Stimulated activated CD8-positive, alpha-beta memory T cell treated with anti-CD3 and anti-CD28 coated beads, Interleukin-15, amount 100 ng/mL, for 1 hour (primary cell): ENCODE measurements at regions not wholly inside any gene's neighbourhood (a gene's known extent, or its start where the extent isn't known, plus 50 kb on each side); places are given as distances from the start of the nearest gene placed in this dataset.

ENCODE experiments used
- DNase-seq: peaks from one replicate; pipeline ENCODE4 v3.0.0-alpha.2; 2020; ENCODE audit warnings: low read depth

GRCh38 chr13:50358231-50359040, 343.2 kb downstream of the KCNRG start:
- DNase-seq: no peak

- no peak for DNase-seq
These were observed 343.8 kb downstream of the KCNRG start for GRCh38 chr13:50359041-50359367.

GRCh38 chr13:50359779-50360178, 344.5 kb downstream of the KCNRG start:
- no peak for DNase-seq

- DNase-seq: no peak
These were observed 345.4 kb downstream of the KCNRG start for GRCh38 chr13:50360637-50361036.

GRCh38 chr13:50361282-50361681, 346.0 kb downstream of the KCNRG start:
- DNase-seq: no peak

- DNase-seq: no peak
These were observed 350.5 kb downstream of the KCNRG start for GRCh38 chr13:50365408-50366391.

- no peak for DNase-seq
These were observed 351.4 kb downstream of the KCNRG start for GRCh38 chr13:50366488-50367174.

GRCh38 chr13:50369646-50370045, 354.4 kb downstream of the KCNRG start:
- no peak for DNase-seq

GRCh38 chr13:50370303-50370950, 355.2 kb downstream of the KCNRG start:
- no peak for DNase-seq

GRCh38 chr13:50374517-50374916, 359.3 kb downstream of the KCNRG start:
- no peak for DNase-seq

- no peak for DNase-seq
These were observed 360.5 kb downstream of the KCNRG start for GRCh38 chr13:50375792-50376191.

GRCh38 chr13:50376895-50377575, 361.8 kb downstream of the KCNRG start:
- no peak for DNase-seq

- no peak for DNase-seq
These were observed 362.6 kb downstream of the KCNRG start for GRCh38 chr13:50377726-50378270.

- DNase-seq: no peak
These were observed 363.3 kb downstream of the KCNRG start for GRCh38 chr13:50378509-50379044.

GRCh38 chr13:50379584-50379983, 364.3 kb downstream of the KCNRG start:
- DNase-seq: no peak

- DNase-seq: no peak
These were observed 365.7 kb downstream of the KCNRG start for GRCh38 chr13:50380905-50381304.

GRCh38 chr13:50382511-50382910, 367.3 kb downstream of the KCNRG start:
- no peak for DNase-seq

- no peak for DNase-seq
These were observed 367.7 kb downstream of the KCNRG start for GRCh38 chr13:50382951-50383350.

GRCh38 chr13:50384724-50385123, 369.5 kb downstream of the KCNRG start:
- no peak for DNase-seq

- no peak for DNase-seq
These were observed 371.4 kb downstream of the KCNRG start for GRCh38 chr13:50386541-50387050.
